ENCODE measurements at regions not wholly inside any gene's neighbourhood (a gene's known extent, or its start where the extent isn't known, plus 50 kb on each side); places are given as distances from the start of the nearest gene placed in this dataset.

GRCh38 chr5:126067404-126067803 is 355.8 kb upstream of the GRAMD2B start:
- SMC1A ChIA-PET (ENCODE audit: uncharacterized antibody, unreplicated experiment): no interaction called here
- TF ChIP-seq ETV6 (conservative IDR thresholded peaks at IDR 0.05 in 1 of 2, IDR thresholded peaks at IDR 0.05 in 1 of 2; ENCODE audit: borderline replicate concordance in 1 of 2, low read depth in 1 of 2) (no peak), BCL3 (IDR thresholded peaks at IDR 0.05; ENCODE audit: borderline replicate concordance, insufficient read depth, low read depth, low read length, poor library complexity, severe bottlenecking) (no peak), PML (IDR thresholded peaks at IDR 0.05; ENCODE audit: low read length) (no peak), ZNF207 (IDR thresholded peaks at IDR 0.05; ENCODE audit: borderline replicate concordance) (no peak), ZBED1 (IDR thresholded peaks at IDR 0.05; ENCODE audit: borderline replicate concordance) (no peak), IKZF2 (IDR thresholded peaks at IDR 0.05) (no peak), CHD2 (IDR thresholded peaks at IDR 0.05; ENCODE audit: borderline replicate concordance, low read depth, low read length) (no peak), HDAC6 (IDR thresholded peaks at IDR 0.05; ENCODE audit: unreplicated experiment) (no peak), ZSCAN29 (IDR thresholded peaks at IDR 0.05) (no peak), RELB (IDR thresholded peaks at IDR 0.05; ENCODE audit: low read depth) (no peak), SUZ12 (IDR thresholded peaks at IDR 0.05; ENCODE audit: unreplicated experiment) (no peak), MTA3 (IDR thresholded peaks at IDR 0.05; ENCODE audit: borderline replicate concordance, low read length) (no peak)
- TF ChIP-seq, protein P1, sequence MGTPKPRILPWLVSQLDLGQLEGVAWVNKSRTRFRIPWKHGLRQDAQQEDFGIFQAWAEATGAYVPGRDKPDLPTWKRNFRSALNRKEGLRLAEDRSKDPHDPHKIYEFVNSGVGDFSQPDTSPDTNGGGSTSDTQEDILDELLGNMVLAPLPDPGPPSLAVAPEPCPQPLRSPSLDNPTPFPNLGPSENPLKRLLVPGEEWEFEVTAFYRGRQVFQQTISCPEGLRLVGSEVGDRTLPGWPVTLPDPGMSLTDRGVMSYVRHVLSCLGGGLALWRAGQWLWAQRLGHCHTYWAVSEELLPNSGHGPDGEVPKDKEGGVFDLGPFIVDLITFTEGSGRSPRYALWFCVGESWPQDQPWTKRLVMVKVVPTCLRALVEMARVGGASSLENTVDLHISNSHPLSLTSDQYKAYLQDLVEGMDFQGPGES (IDR thresholded peaks at IDR 0.05): no peak
- TF ChIP-seq, protein P2, sequence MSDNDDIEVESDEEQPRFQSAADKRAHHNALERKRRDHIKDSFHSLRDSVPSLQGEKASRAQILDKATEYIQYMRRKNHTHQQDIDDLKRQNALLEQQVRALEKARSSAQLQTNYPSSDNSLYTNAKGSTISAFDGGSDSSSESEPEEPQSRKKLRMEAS (IDR thresholded peaks at IDR 0.05; ENCODE audit: low read depth, low read length): no peak
- no TSS peak for BruUV-seq (replicated peaks)
- CTCF ChIA-PET: no interaction called here
- Histone ChIP-seq H3K79me2 (ENCODE audit: control insufficient read depth, insufficient read depth, low read length) (no peaks in the 10 kb centered on the region), H3K36me3 (ENCODE audit: control insufficient read depth in 2 of 2, insufficient read depth in 2 of 2, low read length in 1 of 2) (no peaks in the 10 kb centered on the region), H3K27ac (ENCODE audit: control insufficient read depth, insufficient read depth) (no peak overlapping the region), H2AFZ (ENCODE audit: control insufficient read depth, low read depth, low read length) (no peak overlapping the region), H3K4me3 (no peak overlapping the region), H3K9me3 (replicated peaks; ENCODE audit: control insufficient read depth, insufficient read depth, low read length) (no peaks in the 10 kb centered on the region), H4K20me1 (ENCODE audit: control insufficient read depth, insufficient read depth) (no peaks in the 10 kb centered on the region), H3K4me1 (ENCODE audit: control insufficient read depth, insufficient read depth, low read length) (no peaks in the 10 kb centered on the region), H3K27me3 (replicated peaks in 1 of 2; ENCODE audit: control insufficient read depth in 2 of 2, insufficient read depth in 2 of 2, low read length in 1 of 2) (no peaks in the 10 kb centered on the region), H3K9ac (ENCODE audit: control insufficient read depth, insufficient read depth, low read length) (no peak overlapping the region), H3K4me2 (ENCODE audit: control insufficient read depth, insufficient read depth) (no peak overlapping the region)
- FAIRE-seq (no peak), ATAC-seq (no peak), DNase-seq (ENCODE audit: low read depth, low spot score) (no peak)
- POLR2A ChIA-PET: no interaction called here
- 3% methylated on average over 2 of the region's 2 CpGs for WGBS (ENCODE audit: insufficient coverage, insufficient replicate concordance, low lambda C conversion rate, missing lambda C conversion rate)
- in situ Hi-C loops (cut with MboI): no loop called here
- RAD21 ChIA-PET (ENCODE audit: unreplicated experiment): no interaction called here
- intact Hi-C loops (cut with micrococcal nuclease; ENCODE audit: unreplicated experiment): no loop called here

Measured in GM12878 (cell line).